Testis (tissue), 2 donors: ENCODE measurements at regions not wholly inside any gene's neighbourhood (a gene's known extent, or its start where the extent isn't known, plus 50 kb on each side); places are given as distances from the start of the nearest gene placed in this dataset.

ENCODE experiments used
- POLR2A ChIP-seq: fragments of 450-650 bp; IDR thresholded peaks from one replicate; pipeline ENCODE4 v1.6.1; 2017; ENCODE audit warnings: antibody characterized with exemption, mild to moderate bottlenecking, moderate library complexity
- TF ChIP-seq, protein P1 (sequence below), 3 experiments: fragments of 450-650 bp in 2 of 3; fragments of 200-600 bp in 1 of 3; sonication (generic) in 1 of 3; IDR thresholded peaks; one replicate each; pipeline ENCODE4 v1.5.1; 2016 to 2019; ENCODE audit warnings: antibody characterized with exemption in 3 of 3, mild to moderate bottlenecking in 2 of 3, moderate library complexity in 1 of 3

DNA sequence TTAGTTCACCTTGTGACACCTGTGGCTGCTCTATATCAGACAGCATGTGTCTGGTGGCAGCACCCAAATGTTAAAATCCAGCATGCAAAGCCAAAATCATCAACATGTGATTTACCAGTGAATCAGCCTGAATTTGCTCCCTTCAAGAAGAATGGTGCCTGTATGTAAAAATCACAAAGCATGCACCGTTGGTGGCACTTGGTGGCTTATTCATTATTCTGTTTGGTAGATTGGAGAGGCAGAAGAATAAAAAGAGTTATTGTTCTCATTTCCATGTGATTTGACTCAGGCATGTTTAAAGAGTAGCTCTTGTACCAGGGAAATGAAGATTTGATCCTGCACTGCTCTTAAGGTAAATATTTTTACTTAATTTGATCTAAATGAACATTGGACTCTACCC, 143.9 kb upstream of the MPPED2 start:
- TF ChIP-seq, protein P1, sequence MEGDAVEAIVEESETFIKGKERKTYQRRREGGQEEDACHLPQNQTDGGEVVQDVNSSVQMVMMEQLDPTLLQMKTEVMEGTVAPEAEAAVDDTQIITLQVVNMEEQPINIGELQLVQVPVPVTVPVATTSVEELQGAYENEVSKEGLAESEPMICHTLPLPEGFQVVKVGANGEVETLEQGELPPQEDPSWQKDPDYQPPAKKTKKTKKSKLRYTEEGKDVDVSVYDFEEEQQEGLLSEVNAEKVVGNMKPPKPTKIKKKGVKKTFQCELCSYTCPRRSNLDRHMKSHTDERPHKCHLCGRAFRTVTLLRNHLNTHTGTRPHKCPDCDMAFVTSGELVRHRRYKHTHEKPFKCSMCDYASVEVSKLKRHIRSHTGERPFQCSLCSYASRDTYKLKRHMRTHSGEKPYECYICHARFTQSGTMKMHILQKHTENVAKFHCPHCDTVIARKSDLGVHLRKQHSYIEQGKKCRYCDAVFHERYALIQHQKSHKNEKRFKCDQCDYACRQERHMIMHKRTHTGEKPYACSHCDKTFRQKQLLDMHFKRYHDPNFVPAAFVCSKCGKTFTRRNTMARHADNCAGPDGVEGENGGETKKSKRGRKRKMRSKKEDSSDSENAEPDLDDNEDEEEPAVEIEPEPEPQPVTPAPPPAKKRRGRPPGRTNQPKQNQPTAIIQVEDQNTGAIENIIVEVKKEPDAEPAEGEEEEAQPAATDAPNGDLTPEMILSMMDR (IDR thresholded peaks at IDR 0.05): no peak
- no peak for TF ChIP-seq POLR2A
